Fibroblast of the aortic adventitia (primary cell): ENCODE measurements at regions not wholly inside any gene's neighbourhood (a gene's known extent, or its start where the extent isn't known, plus 50 kb on each side); places are given as distances from the start of the nearest gene placed in this dataset.
"Not testable (repeated sequence)": the region's sequence is repeated elsewhere in the genome, so short reads cannot be mapped to it uniquely, and the experiment has no call there.

Source experiments
- DNase-seq: peaks from one replicate; pipeline ENCODE4 v3.0.0-alpha.2; 2010; ENCODE audit warnings: low read depth
- H3K4me3 ChIP-seq: 2 replicates; pipeline ENCODE4 v1.5.1; 2011; ENCODE audit warnings: low read depth, mild to moderate bottlenecking, control low read depth, low read length, moderate library complexity
- TF ChIP-seq, protein P1 (sequence below): IDR thresholded peaks from 2 replicates; pipeline ENCODE4 v1.5.1; 2011; ENCODE audit warnings: mild to moderate bottlenecking, low read length, control low read depth, inconsistent platforms; ENCODE audit not compliant: insufficient read depth

DNA sequence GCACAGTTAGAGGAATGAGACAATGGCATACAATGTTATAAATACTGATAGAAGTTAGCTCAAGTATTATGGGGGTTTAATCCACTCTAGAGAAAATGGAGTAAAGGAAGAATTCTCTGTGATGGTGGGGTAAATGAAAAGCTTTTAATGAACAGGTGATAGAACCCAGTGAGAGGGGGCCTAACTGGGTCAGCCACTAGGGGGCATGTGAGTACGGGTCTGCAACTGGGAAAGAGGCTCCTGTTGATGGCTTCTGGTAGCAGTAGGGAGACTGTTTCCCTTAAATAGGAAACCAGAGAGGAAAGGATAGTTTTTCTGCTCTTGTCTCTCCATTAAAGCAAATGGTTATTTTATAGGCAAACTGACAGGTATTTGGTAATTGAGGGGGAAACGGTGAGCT is 132.8 kb upstream of the GPR101 start:
- DNase-seq = no peak
- no peak overlapping the region for H3K4me3 ChIP-seq
- TF ChIP-seq, protein P1, sequence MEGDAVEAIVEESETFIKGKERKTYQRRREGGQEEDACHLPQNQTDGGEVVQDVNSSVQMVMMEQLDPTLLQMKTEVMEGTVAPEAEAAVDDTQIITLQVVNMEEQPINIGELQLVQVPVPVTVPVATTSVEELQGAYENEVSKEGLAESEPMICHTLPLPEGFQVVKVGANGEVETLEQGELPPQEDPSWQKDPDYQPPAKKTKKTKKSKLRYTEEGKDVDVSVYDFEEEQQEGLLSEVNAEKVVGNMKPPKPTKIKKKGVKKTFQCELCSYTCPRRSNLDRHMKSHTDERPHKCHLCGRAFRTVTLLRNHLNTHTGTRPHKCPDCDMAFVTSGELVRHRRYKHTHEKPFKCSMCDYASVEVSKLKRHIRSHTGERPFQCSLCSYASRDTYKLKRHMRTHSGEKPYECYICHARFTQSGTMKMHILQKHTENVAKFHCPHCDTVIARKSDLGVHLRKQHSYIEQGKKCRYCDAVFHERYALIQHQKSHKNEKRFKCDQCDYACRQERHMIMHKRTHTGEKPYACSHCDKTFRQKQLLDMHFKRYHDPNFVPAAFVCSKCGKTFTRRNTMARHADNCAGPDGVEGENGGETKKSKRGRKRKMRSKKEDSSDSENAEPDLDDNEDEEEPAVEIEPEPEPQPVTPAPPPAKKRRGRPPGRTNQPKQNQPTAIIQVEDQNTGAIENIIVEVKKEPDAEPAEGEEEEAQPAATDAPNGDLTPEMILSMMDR = no peak

DNA sequence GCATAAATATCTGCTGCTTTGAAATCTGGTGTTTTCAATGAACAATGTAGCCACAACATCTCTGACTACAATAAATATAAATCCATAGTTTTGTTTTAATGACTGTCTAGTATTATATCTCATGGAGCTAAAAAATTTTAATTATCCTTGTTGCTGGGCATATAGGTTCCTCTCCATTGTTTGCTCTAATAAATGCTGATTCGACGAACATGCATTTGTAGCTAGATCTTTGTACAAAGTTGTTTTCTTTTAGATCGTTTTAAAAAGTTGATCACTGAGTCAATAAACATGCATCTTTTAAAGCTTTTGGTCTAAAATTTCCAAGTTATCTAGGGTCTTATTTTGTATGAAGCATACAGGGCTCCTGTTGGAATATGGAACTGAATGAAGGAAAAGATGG is 130.5 kb upstream of the GPR101 start:
- DNase-seq = no peak
- no peak overlapping the region for H3K4me3 ChIP-seq
- TF ChIP-seq, protein P1 = no peak

DNA sequence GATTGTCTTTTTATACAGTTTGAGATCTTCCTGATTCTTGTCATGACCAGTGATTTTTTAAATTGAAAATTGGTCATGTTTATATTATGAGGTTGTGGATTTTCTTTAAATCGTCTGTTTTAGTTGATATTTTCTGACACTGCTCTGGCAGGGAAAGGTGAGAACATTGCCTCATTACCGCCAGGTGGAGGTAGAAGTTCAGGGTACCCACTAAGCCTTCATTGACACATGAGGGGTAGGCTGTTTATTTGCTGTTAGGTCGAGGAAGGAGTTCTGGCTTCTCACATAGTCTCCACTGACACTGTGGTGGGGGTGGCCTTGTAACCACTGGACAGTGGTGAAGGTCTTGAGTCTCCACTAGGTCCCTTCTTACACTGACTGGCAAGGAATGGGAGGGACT is 117.6 kb upstream of the GPR101 start:
- TF ChIP-seq, protein P1 = no peak
- no peak overlapping the region for H3K4me3 ChIP-seq
- no peak for DNase-seq

DNA sequence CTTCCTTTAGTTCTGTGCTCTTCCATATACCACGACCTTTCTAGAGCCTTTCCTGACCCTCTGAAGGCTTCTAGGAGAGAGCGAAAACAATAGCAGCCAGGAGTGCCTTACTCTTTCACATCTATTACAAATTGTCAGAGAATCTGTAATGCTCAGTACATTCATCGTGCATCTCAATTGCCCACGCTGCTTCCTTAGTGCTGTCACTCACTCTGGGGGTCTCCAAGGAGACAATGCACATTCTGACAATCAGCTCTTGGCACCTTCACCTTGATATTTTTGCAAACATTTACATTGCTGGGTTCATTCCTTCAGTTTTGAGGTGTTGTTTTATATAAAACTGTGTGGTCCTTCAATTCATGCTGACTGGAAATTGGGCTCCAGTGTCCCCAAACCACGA is 110.1 kb upstream of the GPR101 start:
- DNase-seq = no peak
- no peak overlapping the region for H3K4me3 ChIP-seq
- TF ChIP-seq, protein P1 = no peak

DNA sequence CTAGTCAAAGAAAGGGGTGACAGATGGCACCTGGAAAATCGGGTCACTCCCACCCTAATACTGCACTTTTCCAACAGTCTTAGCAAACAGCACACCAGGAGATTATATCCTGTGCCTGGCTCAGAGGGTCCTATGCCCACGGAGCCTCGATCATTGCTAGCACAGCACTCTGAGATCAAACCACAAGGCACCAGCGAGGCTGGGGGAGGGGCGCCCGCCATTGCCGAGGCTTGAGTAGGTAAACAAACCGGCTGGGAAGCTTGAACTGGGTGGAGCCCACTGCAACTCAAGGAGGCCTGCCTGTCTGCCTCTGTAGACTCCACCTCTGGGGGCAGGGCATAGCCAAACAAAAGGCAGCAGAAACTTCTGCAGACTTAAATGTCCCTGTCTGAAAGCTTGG is 88.9 kb upstream of the GPR101 start:
- DNase-seq, H3K4me3 ChIP-seq: not testable (repeated sequence)

DNA sequence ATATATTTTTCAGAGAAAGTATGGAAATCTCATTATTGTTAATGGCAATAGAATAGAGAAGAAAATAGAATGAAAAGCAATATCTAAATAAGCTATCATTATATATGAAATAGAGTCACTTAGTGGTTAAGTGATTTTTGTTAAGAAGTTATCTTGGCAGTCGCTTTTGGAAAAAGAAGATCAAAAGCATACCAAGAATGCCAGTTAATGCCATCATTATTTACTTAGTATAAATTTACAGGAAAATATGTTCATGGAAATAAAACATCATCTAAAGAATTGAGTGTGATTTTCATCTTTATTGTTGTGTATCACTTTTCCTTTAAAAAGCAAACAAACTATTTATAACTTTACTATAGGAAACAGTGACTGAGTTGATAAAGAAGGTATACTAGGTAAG is 85.3 kb upstream of the GPR101 start:
- no peak for DNase-seq
- TF ChIP-seq, protein P1 = no peak
- H3K4me3 ChIP-seq = no peak overlapping the region

DNA sequence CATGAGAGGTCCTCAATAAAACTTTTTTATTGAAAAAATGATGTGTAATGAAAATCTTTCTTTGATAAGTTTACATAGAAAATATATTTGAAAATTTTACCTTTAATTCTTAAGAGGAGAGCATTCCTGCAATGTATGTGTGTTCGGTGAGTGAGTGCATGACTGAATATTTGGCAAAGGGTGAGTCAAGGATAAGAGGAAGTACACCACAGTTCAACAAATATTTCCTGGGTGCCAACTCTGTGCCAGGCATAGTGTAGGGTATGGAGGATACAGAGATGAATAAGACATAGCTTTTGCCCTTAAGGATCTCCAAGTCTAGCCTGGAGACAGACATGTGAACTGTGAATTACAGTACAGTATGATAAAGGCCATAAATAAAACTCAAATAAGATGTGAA is 84.7 kb upstream of the GPR101 start:
- no peak overlapping the region for H3K4me3 ChIP-seq
- TF ChIP-seq, protein P1 = no peak
- no peak for DNase-seq

DNA sequence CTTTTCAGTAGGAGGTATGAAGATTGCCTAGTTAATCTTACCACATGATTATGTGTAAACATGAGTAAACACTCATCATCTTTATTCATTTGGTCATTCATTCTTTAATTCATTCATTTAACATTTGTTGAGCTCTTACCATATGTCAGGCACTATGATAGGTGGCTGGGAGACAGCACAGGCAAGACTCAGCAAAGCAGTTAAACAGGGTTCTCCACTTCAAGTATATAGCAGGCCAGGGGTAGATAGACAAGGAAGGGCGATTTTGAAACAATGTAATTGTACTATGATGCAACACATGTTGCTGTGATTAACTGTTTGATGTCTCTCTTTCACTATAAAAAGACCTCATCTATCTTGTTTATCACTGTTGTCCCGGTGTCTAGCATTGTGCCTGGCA is 84.3 kb upstream of the GPR101 start:
- TF ChIP-seq, protein P1 = no peak
- no peak overlapping the region for H3K4me3 ChIP-seq
- no peak for DNase-seq

DNA sequence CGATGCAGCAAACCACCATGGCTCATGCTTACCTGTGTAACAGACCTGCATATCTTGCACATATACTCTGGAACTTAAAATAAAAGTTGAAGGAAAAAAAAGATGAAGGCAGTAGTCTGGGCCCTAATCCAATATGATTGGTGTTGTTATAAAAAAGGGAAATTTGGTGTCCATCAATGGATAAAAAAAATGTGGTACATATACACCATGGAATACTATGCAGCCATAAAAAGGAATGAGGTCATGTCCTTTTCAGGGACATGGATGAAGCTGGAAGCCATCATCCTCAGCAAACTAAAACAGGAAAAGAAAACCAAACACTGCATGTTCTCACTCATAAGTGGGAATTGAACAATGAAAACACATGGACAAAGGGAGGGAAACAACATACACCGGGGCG is 74.1 kb upstream of the GPR101 start:
- not testable (repeated sequence) for DNase-seq, H3K4me3 ChIP-seq
